ENCODE measurements at regions not wholly inside any gene's neighbourhood (a gene's known extent, or its start where the extent isn't known, plus 50 kb on each side); places are given as distances from the start of the nearest gene placed in this dataset.
"Not testable (repeated sequence)": the region's sequence is repeated elsewhere in the genome, so short reads cannot be mapped to it uniquely, and the experiment has no call there.

DNA sequence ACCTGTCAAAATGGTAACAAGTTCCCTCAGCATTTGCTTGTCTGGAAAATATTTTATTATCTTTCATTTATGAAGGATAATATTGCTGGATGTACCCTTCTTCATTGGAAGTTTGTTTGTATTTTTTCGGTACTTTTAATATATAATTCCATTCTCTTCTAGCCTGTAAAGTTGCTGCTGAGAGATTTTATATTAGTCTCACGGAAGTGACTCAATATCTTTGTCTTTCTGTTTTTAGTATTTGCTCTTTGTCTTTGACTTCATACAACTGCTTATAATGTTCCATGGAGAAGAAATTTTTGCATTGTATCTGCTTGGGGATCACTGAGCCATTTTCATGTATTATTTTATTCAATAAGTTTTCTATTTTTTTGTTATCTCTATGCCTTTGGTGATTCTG, 1777.5 kb downstream of the BRINP3 start:
- DNase-seq: no peak

GRCh38 chr1:188706742-188707141, 1770.9 kb downstream of the BRINP3 start:
- DNase-seq: no peak

DNA sequence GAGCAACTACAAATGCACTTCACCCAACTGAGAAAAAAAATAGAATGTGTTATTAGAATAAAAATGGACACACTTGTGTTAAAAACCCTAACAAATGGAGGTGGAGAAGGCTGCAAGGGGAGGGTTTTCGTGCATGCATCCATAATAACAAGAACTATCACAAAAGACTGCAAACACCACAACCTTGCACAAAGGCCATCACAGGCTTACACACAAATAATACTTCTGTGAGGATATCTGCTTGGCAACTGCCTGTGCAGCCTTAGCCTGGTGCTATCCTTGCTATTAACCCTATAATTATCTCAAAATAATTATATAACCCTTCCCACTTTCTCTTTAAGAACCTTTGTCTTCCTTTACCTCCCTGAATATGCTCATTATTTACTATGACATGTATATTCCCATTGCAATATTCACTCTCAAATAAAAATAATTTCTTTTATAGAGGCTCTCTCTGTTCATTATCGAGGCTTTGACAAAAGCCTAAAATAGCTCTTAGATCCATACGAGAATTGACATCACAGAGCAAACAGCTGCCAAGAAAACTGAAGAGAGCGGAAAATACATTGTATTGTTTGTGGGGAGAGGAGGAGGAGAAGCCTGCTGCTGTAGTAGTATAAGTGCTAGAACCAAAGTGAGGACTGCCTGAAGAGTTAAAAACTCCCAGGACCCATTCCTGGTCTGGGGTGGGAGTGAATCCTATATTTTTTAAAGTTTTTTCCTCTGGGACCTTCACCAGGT, 1768.7 kb downstream of the BRINP3 start:
- DNase-seq: no peak

GRCh38 chr1:188715566-188715965, 1762.1 kb downstream of the BRINP3 start:
- no peak for DNase-seq

- no peak for DNase-seq
These were observed 1757.9 kb downstream of the BRINP3 start for GRCh38 chr1:188719735-188720134.

GRCh38 chr1:188723332-188724020, 1754.2 kb downstream of the BRINP3 start:
- no peak for DNase-seq

DNA sequence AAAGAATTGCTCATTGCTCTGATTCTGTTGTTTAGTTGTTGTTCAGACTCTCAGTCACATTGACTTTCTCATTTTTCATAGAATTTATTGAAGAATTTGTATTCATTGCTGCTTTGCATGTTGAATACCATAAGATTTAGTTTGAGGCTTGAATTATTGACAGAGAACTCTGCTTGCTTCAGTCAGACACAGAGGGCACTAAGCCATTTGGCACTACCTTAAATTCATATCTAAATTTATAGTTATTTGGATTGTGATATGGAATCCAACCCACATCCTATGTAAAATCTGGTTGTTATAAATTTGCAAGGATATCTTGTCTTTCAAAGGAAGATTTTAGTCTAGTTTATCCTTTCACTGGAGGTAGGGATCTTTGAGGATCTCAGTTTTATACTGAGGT, 1748.6 kb downstream of the BRINP3 start:
- DNase-seq: no peak

GRCh38 chr1:188735567-188735966, 1742.1 kb downstream of the BRINP3 start:
- no peak for DNase-seq

- not testable (repeated sequence) for DNase-seq
These were observed 1728.4 kb downstream of the BRINP3 start for GRCh38 chr1:188749275-188749674.

DNA sequence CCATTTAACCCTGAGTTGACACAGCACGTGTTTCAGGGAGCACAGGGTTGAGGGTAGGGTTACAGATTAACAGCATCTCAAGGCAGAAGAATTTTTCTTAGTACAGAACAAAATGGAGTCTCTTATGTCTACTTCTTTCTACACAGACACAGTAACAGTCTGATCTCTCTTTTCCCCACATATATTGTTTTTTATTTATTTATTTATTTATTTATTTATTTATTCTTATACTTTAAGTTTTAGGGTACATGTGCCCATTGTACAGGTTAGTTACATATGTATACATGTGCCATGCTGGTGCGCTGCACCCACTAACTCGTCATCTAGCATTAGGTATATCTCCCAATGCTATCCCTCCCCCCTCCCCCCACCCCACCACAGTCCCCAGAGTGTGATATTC, 1725.6 kb downstream of the BRINP3 start:
- DNase-seq: not testable (repeated sequence)

DNA sequence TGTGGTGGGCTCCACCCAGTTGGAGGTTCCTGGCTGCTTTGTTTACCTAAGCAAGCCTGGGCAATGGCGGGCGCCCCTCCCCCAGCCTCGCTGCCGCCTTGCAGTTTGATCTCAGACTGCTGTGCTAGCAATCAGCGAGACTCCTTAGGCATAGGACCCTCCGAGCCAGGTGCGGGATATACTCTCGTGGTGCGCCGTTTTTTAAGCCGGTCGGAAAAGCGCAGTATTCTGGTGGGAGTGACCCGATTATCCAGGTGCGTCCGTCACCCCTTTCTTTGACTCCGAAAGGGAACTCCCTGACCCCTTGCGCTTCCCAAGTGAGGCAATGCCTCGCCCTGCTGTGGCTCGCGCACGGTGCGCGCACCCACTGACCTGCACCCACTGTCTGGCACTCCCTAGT, 1719.9 kb downstream of the BRINP3 start:
- not testable (repeated sequence) for DNase-seq

DNA sequence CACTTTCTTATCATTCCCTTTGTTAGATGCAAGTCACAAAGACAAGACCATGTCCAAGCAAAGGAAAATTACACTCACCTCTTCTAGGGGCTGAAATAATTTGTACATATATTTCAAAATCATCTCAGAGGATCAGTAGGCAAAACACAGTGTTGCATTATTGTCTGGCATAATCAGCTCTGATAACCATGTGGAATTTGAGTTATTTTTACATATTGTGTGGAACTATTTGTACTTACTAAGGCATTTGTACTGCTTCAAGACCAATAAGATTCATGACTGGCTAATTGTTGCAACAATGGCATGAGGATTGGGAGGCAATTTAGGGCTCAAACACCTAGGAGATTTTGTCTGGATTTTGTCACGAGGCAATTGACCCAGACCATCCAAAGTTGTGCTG, 1716.4 kb downstream of the BRINP3 start:
- DNase-seq: no peak

- no peak for DNase-seq
These were observed 1715.4 kb downstream of the BRINP3 start for GRCh38 chr1:188762166-188762743.

GRCh38 chr1:188763541-188763940, 1714.1 kb downstream of the BRINP3 start:
- DNase-seq: no peak

- no peak for DNase-seq
These were observed 1708.5 kb downstream of the BRINP3 start for GRCh38 chr1:188769181-188769580.

DNA sequence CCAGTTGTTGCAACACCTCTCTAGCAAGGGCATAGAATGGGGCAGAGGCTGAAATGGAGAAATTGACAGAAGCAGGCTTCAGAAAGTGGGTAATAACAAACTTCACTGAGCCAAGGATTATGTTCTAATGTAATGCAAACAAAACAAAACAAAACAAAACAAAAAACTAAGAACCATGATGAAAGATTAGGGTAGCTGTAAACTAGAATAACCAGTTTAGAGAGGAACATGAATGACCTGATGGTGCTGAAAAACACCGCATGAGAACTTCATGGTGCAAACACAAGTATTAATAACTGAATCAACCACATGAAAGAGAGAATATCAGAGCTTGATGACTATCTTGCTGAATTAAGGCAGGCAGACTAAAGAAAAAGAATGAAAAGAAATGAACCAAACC, 1707.7 kb downstream of the BRINP3 start:
- no peak for DNase-seq

GRCh38 chr1:188778578-188778977, 1699.1 kb downstream of the BRINP3 start:
- DNase-seq: no peak

DNA sequence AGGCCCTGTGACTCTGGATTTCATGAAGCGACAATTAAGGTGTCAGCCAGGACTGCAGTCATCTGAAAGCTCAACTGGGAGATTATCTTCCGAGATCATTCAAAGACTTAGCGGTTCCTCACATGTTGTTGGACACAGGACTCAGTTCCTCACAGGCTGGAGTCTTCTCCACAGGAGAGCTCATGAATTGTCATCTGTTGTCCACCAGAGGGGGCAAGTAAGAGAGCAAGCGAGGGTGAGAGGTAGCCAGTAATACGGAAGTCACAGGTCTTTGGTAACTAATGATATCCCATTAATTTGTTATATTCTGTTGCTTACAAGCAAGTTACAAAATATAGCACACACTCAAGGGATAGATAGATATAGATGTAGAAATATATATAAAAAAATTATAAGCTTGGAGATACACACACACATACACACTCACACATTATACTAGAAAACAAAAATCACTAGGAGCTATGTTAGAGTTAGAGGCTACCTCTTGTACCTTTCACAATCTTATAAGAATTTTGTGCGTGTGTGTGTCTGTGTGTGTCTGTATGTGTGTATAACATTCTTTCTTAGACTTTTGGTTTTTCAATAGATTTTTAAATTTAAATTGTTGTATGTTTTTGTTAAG, 1695.3 kb downstream of the BRINP3 start:
- DNase-seq: no peak

DNA sequence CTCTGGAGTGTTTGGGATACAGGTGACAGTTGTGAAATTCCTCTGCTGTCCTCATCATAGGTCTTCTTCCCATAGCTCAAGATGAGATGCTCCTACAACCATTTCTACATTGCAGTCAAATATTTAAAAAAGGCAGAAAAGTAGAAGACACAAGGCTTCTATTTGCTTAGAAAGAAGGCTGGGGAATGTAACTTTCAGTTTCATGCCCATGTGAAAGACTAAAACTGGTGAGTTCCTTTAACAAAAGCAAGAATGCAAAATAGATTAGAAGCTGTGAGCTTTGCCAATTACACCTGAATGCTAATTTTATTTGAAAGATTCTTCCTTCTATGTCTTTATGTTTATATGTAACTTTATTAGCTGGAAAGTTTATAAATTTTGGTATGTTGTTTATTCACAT, 1682.7 kb downstream of the BRINP3 start:
- no peak for DNase-seq

DNA sequence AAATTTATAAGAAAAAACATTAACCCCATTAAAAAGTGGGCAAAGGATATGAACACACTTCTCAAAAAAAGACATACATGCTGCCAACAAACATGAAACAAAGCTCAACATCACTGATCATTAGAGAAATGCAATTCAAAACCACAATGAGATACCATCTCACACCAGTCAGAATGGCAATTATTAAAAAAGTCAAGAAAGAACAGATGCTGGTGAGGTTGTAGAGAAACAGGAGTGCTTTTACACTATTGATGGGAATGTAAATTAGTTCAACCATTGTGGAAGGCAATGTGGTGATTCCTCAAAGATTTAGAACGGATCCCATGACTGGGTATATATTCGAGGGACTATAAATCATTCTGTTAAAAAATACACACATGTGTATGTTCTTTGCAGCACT, 1665.5 kb downstream of the BRINP3 start:
- not testable (repeated sequence) for DNase-seq

DNA sequence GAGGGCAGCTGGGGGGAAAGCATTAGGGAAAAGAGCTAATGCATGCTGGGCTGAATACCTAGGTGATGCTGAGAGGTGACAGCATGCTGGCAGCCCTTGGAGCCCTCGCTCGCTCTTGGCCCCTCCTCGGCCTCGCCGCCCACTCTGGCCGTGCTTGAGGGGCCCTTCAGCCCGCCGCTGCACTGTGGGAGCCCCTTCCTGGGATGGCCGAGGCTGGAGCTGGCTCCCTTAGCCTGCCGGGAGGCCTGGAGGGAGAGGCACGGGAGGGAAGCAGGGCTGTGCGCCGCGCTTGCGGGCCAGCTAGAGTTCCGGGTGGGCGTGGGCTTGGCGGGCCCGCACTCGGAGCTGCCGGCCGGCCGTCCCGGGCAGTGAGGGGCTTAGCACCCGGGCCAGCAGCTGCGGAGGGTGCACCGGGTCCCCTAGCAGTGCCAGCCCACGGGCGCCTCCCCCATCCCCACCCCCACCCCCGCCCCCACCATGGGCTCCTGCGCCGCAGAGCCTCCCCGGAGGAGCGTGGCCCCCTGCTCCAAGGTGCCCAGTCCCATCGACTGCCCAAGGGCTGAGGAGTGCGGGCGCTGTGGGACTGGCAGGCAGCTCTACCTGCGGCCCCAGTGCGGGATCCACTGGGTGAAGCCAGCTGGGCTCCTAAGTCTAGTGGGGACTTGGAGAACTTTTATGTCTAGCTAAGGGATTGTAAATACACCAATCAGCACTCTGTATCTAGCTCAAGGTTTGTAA, 1664.7 kb downstream of the BRINP3 start:
- not testable (repeated sequence) for DNase-seq

DNA sequence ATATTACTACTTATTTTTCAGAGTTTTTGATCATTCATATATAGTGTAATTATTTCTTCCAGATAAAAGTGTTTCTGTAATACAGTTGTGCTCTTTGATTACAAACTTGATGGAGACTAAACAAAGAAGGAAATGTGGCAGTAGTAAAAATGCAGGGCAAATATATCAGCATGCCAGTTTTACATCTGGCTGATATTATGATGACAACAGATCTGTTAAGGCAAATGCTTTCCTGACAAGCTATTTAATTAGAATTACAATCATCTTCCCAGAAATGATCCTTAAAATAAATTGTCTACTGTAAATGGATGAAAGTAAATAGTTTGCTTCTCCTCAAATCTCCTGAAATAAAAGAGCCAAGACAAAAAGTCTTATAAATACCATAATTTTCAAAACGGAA, 1659.8 kb downstream of the BRINP3 start:
- no peak for DNase-seq

GRCh38 chr1:188822248-188822647, 1655.4 kb downstream of the BRINP3 start:
- no peak for DNase-seq
